ENCODE measurements at regions not wholly inside any gene's neighbourhood (a gene's known extent, or its start where the extent isn't known, plus 50 kb on each side); places are given as distances from the start of the nearest gene placed in this dataset.

DNA sequence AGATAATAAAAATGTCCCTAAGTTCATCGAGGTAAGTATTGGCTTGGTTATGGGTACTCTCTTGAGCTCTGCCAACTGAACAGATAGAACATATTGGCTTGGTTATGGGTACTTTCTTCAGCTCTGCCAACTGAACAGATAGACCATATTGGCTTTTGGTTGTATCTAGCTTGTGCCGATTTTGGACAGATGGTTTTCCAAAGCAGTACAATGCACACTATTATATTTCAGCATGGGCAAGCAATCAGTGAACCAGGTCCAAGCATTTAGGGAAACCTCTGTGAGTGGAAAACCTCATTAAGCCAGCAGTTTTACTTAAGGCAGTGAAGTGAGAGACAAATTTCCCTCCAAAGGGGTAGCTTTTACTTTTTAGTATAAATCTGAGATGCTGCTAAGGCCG, 1440.5 kb upstream of the SPRY2 start:
- H3K36me3 Mint-ChIP-seq (ENCODE audit: insufficient read depth, unreplicated experiment), result no peaks in the 10 kb centered on the region
- peaks cover 4% of the 10 kb centered on the region for H3K4me1 Mint-ChIP-seq (ENCODE audit: insufficient read depth, unreplicated experiment)
- ChIA-PET CTCF (no interaction called here), POLR2A (interaction anchor here (1.5 kb wide), 1 partner anchor 11 kb away, joined by 4 read pairs; no protein-coding TSS in a partner anchor)
- no peaks in the 10 kb centered on the region for H3K9me3 Mint-ChIP-seq (ENCODE audit: unreplicated experiment)
- TF ChIP-seq, protein P1, sequence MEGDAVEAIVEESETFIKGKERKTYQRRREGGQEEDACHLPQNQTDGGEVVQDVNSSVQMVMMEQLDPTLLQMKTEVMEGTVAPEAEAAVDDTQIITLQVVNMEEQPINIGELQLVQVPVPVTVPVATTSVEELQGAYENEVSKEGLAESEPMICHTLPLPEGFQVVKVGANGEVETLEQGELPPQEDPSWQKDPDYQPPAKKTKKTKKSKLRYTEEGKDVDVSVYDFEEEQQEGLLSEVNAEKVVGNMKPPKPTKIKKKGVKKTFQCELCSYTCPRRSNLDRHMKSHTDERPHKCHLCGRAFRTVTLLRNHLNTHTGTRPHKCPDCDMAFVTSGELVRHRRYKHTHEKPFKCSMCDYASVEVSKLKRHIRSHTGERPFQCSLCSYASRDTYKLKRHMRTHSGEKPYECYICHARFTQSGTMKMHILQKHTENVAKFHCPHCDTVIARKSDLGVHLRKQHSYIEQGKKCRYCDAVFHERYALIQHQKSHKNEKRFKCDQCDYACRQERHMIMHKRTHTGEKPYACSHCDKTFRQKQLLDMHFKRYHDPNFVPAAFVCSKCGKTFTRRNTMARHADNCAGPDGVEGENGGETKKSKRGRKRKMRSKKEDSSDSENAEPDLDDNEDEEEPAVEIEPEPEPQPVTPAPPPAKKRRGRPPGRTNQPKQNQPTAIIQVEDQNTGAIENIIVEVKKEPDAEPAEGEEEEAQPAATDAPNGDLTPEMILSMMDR (IDR thresholded peaks at IDR 0.05; ENCODE audit: unreplicated experiment), result no peak
- no peak for DNase-seq (ENCODE audit: unreplicated experiment)
- no peaks in the 10 kb centered on the region for H3K27me3 Mint-ChIP-seq (ENCODE audit: insufficient read depth, unreplicated experiment)
- no TSS peak for BruUV-seq (replicated peaks)
- H3K27ac Mint-ChIP-seq (ENCODE audit: low read depth, unreplicated experiment), result no peak overlapping the region
- intact Hi-C loops (cut with micrococcal nuclease), result no loop called here
- H3K4me3 Mint-ChIP-seq (ENCODE audit: unreplicated experiment), result no peak overlapping the region

DNA sequence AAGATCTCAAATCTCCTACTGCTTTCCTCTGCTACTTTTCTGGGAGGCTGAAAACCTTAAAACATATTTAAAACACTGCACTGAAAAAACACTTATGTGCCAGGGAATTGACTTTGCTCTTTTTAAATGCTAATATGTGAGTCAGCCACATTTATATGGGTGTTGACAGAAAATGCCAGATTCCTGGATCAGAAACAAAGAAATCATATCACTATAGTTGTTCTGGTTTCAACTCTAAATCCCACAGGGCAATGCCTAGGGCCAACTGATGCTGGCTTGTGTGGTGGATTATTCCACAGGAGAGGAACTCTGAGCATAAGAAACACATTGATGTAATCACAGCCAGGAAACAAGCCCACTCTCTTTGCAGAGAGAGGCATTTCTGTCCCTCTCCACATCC, 1439.0 kb upstream of the SPRY2 start:
- DNase-seq (ENCODE audit: unreplicated experiment), result no peak
- Mint-ChIP-seq H3K27ac (ENCODE audit: low read depth, unreplicated experiment) (peak overlapping the region; percentile 11), H3K36me3 (ENCODE audit: insufficient read depth, unreplicated experiment) (no peaks in the 10 kb centered on the region), H3K4me1 (ENCODE audit: insufficient read depth, unreplicated experiment) (peaks cover 4% of the 10 kb centered on the region), H3K27me3 (ENCODE audit: insufficient read depth, unreplicated experiment) (no peaks in the 10 kb centered on the region), H3K4me3 (ENCODE audit: unreplicated experiment) (no peak overlapping the region), H3K9me3 (ENCODE audit: unreplicated experiment) (no peaks in the 10 kb centered on the region)
- TF ChIP-seq, protein P1 (IDR thresholded peaks at IDR 0.05; ENCODE audit: unreplicated experiment), result no peak
- ChIA-PET CTCF (no interaction called here), POLR2A (no interaction called here)
- intact Hi-C loops (cut with micrococcal nuclease), result no loop called here
- BruUV-seq (replicated peaks), result no TSS peak

DNA sequence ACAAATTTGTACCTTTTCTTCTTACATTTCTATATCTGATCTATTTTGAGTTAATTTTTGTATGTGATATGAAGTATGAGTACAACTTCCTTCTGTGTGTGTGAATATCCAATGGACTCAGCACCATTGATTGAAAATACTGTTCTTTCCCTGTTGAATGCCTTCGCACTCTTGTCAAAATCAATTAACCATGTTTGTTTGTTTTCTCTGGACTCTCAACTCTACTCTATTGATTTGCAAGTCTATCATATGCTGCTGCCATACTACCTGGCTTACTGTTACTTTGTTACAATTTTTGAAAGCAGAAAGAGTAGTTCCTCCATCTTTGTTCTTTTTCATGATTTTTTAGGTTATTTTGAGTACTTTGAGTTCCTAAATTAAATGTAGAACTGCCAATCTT, 1437.4 kb upstream of the SPRY2 start:
- ChIA-PET POLR2A (no interaction called here), CTCF (no interaction called here)
- no peak overlapping the region for H3K27ac Mint-ChIP-seq (ENCODE audit: low read depth, unreplicated experiment)
- TF ChIP-seq, protein P1 (IDR thresholded peaks at IDR 0.05; ENCODE audit: unreplicated experiment), result no peak
- no peaks in the 10 kb centered on the region for H3K27me3 Mint-ChIP-seq (ENCODE audit: insufficient read depth, unreplicated experiment)
- intact Hi-C loops (cut with micrococcal nuclease), result no loop called here
- no peaks in the 10 kb centered on the region for H3K36me3 Mint-ChIP-seq (ENCODE audit: insufficient read depth, unreplicated experiment)
- H3K9me3 Mint-ChIP-seq (ENCODE audit: unreplicated experiment), result no peaks in the 10 kb centered on the region
- H3K4me3 Mint-ChIP-seq (ENCODE audit: unreplicated experiment), result no peak overlapping the region
- H3K4me1 Mint-ChIP-seq (ENCODE audit: insufficient read depth, unreplicated experiment), result peaks cover 4% of the 10 kb centered on the region
- DNase-seq (ENCODE audit: unreplicated experiment), result no peak
- no TSS peak for BruUV-seq (replicated peaks)

DNA sequence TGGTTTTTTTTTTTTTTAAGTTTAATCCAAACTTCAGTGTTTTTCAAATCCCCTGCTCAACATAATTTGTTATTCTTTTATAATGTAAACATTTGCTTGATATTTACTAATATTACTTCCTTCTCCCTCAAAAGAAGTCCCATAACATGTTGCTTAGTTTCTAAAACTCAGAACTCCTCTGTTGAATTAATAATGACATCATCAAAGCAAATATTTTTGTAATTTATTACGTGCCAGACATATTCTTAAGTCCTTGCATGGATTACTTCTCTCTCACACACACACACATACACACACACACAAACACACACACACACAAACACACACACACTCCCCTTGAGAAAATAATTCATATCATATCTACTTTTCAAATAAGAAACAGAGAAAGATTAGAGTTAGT, 1432.3 kb upstream of the SPRY2 start:
- intact Hi-C loops (cut with micrococcal nuclease), result no loop called here
- POLR2A ChIA-PET, result no interaction called here
- no TSS peak for BruUV-seq (replicated peaks)
- TF ChIP-seq, protein P1 (IDR thresholded peaks at IDR 0.05; ENCODE audit: unreplicated experiment), result no peak
- CTCF ChIA-PET, result no interaction called here
- no peak overlapping the region for H3K27ac Mint-ChIP-seq (ENCODE audit: low read depth, unreplicated experiment)
- no peak for DNase-seq (ENCODE audit: unreplicated experiment)
- H3K9me3 Mint-ChIP-seq (ENCODE audit: unreplicated experiment), result no peaks in the 10 kb centered on the region
- H3K4me1 Mint-ChIP-seq (ENCODE audit: insufficient read depth, unreplicated experiment), result no peaks in the 10 kb centered on the region
- no peaks in the 10 kb centered on the region for H3K27me3 Mint-ChIP-seq (ENCODE audit: insufficient read depth, unreplicated experiment)
- no peak overlapping the region for H3K4me3 Mint-ChIP-seq (ENCODE audit: unreplicated experiment)
- H3K36me3 Mint-ChIP-seq (ENCODE audit: insufficient read depth, unreplicated experiment), result no peaks in the 10 kb centered on the region
